ENCODE measurements at regions not wholly inside any gene's neighbourhood (a gene's known extent, or its start where the extent isn't known, plus 50 kb on each side); places are given as distances from the start of the nearest gene placed in this dataset.

GRCh38 chr2:59395119-59395518 is 1154.0 kb upstream of the FANCL start:
- TF ChIP-seq, protein P1, sequence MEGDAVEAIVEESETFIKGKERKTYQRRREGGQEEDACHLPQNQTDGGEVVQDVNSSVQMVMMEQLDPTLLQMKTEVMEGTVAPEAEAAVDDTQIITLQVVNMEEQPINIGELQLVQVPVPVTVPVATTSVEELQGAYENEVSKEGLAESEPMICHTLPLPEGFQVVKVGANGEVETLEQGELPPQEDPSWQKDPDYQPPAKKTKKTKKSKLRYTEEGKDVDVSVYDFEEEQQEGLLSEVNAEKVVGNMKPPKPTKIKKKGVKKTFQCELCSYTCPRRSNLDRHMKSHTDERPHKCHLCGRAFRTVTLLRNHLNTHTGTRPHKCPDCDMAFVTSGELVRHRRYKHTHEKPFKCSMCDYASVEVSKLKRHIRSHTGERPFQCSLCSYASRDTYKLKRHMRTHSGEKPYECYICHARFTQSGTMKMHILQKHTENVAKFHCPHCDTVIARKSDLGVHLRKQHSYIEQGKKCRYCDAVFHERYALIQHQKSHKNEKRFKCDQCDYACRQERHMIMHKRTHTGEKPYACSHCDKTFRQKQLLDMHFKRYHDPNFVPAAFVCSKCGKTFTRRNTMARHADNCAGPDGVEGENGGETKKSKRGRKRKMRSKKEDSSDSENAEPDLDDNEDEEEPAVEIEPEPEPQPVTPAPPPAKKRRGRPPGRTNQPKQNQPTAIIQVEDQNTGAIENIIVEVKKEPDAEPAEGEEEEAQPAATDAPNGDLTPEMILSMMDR (IDR thresholded peaks at IDR 0.05; ENCODE audit: insufficient read depth, low read length, poor library complexity, severe bottlenecking), result no peak
- TF ChIP-seq EZH2phosphoT487 (conservative IDR thresholded peaks at IDR 0.05; ENCODE audit: low read length), result no peak
- no peaks in the 10 kb centered on the region for H3K36me3 ChIP-seq (ENCODE audit: low read length)
- H3K27me3 ChIP-seq (ENCODE audit: low read length), result no peaks in the 10 kb centered on the region
- H4K20me1 ChIP-seq (ENCODE audit: low read depth, low read length), result no peaks in the 10 kb centered on the region
- no peak overlapping the region for H3K4me2 ChIP-seq (ENCODE audit: low read depth, low read length, poor library complexity, severe bottlenecking)
- no peak overlapping the region for H3K9ac ChIP-seq (ENCODE audit: low read length)
- H3K4me3 ChIP-seq (ENCODE audit: insufficient read depth, low read length, poor library complexity, severe bottlenecking), result no peak overlapping the region
- no peak overlapping the region for H2AFZ ChIP-seq (ENCODE audit: low read depth, low read length, severe bottlenecking)
- no peaks in the 10 kb centered on the region for H3K79me2 ChIP-seq (ENCODE audit: insufficient read depth, low read length)
- H3K27ac ChIP-seq (ENCODE audit: low read depth, low read length), result no peak overlapping the region
- H3F3A ChIP-seq (ENCODE audit: insufficient read depth), result no peaks in the 10 kb centered on the region
- no peaks in the 10 kb centered on the region for H3K9me3 ChIP-seq (ENCODE audit: insufficient read depth, low read length)
- H3K9me2 ChIP-seq (replicated peaks; ENCODE audit: insufficient read depth, low read length), result no peaks in the 10 kb centered on the region

DNA sequence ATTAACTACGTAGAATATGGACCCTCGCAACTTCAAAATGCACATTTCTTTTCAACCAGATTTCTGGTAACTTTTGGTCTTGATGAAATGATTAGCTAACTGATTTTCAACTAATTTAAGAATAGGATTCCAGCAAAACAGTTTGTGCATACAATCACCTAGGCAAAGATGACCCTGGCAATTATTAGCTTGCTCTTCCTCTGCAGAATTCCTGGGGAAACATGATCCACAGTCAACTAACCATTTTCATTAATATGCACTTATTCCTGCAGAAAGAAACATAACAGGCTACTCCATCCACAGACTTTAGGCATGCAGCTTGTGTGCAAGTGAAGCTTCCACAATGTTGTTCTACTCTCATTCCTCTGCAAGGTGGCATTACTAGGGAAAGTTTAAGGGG is 1150.8 kb upstream of the FANCL start:
- H3K79me2 ChIP-seq (ENCODE audit: insufficient read depth, low read length), result no peaks in the 10 kb centered on the region
- no peak overlapping the region for H3K9ac ChIP-seq (ENCODE audit: low read length)
- no peaks in the 10 kb centered on the region for H4K20me1 ChIP-seq (ENCODE audit: low read depth, low read length)
- no peaks in the 10 kb centered on the region for H3F3A ChIP-seq (ENCODE audit: insufficient read depth)
- no peak overlapping the region for H3K27ac ChIP-seq (ENCODE audit: low read depth, low read length)
- H3K9me3 ChIP-seq (ENCODE audit: insufficient read depth, low read length), result no peaks in the 10 kb centered on the region
- no peaks in the 10 kb centered on the region for H3K27me3 ChIP-seq (ENCODE audit: low read length)
- H3K36me3 ChIP-seq (ENCODE audit: low read length), result no peaks in the 10 kb centered on the region
- no peak overlapping the region for H2AFZ ChIP-seq (ENCODE audit: low read depth, low read length, severe bottlenecking)
- no peaks in the 10 kb centered on the region for H3K9me2 ChIP-seq (replicated peaks; ENCODE audit: insufficient read depth, low read length)
- no peak overlapping the region for H3K4me2 ChIP-seq (ENCODE audit: low read depth, low read length, poor library complexity, severe bottlenecking)
- no peak for TF ChIP-seq EZH2phosphoT487 (conservative IDR thresholded peaks at IDR 0.05; ENCODE audit: low read length)
- TF ChIP-seq, protein P1 (IDR thresholded peaks at IDR 0.05; ENCODE audit: insufficient read depth, low read length, poor library complexity, severe bottlenecking), result no peak
- no peak overlapping the region for H3K4me3 ChIP-seq (ENCODE audit: insufficient read depth, low read length, poor library complexity, severe bottlenecking)

- Histone ChIP-seq H3K4me3 (ENCODE audit: insufficient read depth, low read length, poor library complexity, severe bottlenecking) (no peak overlapping the region), H3K27ac (ENCODE audit: low read depth, low read length) (no peak overlapping the region), H3F3A (ENCODE audit: insufficient read depth) (no peaks in the 10 kb centered on the region), H4K20me1 (ENCODE audit: low read depth, low read length) (no peaks in the 10 kb centered on the region), H3K9me2 (replicated peaks; ENCODE audit: insufficient read depth, low read length) (no peaks in the 10 kb centered on the region), H3K9ac (ENCODE audit: low read length) (no peak overlapping the region), H3K27me3 (ENCODE audit: low read length) (no peaks in the 10 kb centered on the region), H3K4me2 (ENCODE audit: low read depth, low read length, poor library complexity, severe bottlenecking) (no peak overlapping the region), H3K79me2 (ENCODE audit: insufficient read depth, low read length) (no peaks in the 10 kb centered on the region), H3K9me3 (ENCODE audit: insufficient read depth, low read length) (no peaks in the 10 kb centered on the region), H2AFZ (ENCODE audit: low read depth, low read length, severe bottlenecking) (no peak overlapping the region), H3K36me3 (ENCODE audit: low read length) (no peaks in the 10 kb centered on the region)
- TF ChIP-seq, protein P1 (IDR thresholded peaks at IDR 0.05; ENCODE audit: insufficient read depth, low read length, poor library complexity, severe bottlenecking), result no peak
- no peak for TF ChIP-seq EZH2phosphoT487 (conservative IDR thresholded peaks at IDR 0.05; ENCODE audit: low read length)
Measured at GRCh38 chr2:59390581-59390980, 1149.5 kb upstream of the FANCL start.
